ENCODE measurements at regions not wholly inside any gene's neighbourhood (a gene's known extent, or its start where the extent isn't known, plus 50 kb on each side); places are given as distances from the start of the nearest gene placed in this dataset.
"Not testable (repeated sequence)": the region's sequence is repeated elsewhere in the genome, so short reads cannot be mapped to it uniquely, and the experiment has no call there.

DNA sequence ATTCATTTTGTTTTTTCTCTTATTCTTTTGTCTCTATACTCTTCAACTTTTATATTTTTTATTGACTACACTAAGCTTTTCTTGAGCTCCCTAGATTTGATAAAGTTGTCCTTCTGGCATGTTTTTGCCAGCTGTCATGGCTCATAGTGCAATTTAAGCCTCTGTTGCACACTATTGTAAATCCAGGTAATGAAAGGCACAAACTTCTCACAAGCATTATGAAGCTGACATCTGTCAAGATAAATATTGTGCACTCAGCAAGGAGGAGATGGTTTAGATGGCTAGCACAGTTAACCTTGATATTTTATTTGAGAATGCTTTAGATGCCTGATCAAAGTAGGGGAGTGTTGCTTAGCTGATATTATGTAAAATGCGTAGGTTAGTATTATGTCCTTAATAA lies 1280.9 kb downstream of the NSUN3 start:
- no peaks in the 10 kb centered on the region for H3K36me3 Mint-ChIP-seq (ENCODE audit: low read depth, unreplicated experiment)
- Histone ChIP-seq H3K79me2 (ENCODE audit: insufficient read depth, low read length) (no peaks in the 10 kb centered on the region), H3K4me3 (ENCODE audit: insufficient read depth, low read depth, low read length) (no peak overlapping the region), H3K4me1 (ENCODE audit: insufficient read depth, low read length) (no peaks in the 10 kb centered on the region), H3K36me3 (ENCODE audit: insufficient read depth, low read length) (no peaks in the 10 kb centered on the region), H3K9ac (ENCODE audit: low read length) (no peak overlapping the region), H3K9me3 (ENCODE audit: insufficient read depth, low read depth, low read length) (no peaks in the 10 kb centered on the region), H2AFZ (ENCODE audit: low read depth, low read length) (no peak overlapping the region), H4K20me1 (ENCODE audit: insufficient read depth, low read length) (no peaks in the 10 kb centered on the region), H3K27me3 (ENCODE audit: insufficient read depth, low read length) (no peaks in the 10 kb centered on the region), H3K4me2 (ENCODE audit: low read length) (no peak overlapping the region), H3K27ac (ENCODE audit: low read depth, low read length) (no peak overlapping the region)
- peaks cover 2% of the 10 kb centered on the region for H3K9me3 Mint-ChIP-seq (ENCODE audit: unreplicated experiment)
- no peak for FAIRE-seq
- no peak overlapping the region for H3K4me3 Mint-ChIP-seq (ENCODE audit: unreplicated experiment)
- H3K27me3 Mint-ChIP-seq (ENCODE audit: low read depth, unreplicated experiment): no peaks in the 10 kb centered on the region
- TF ChIP-seq EZH2 (IDR thresholded peaks at IDR 0.05; ENCODE audit: insufficient read depth, low read length) (no peak), CTCF (IDR thresholded peaks at IDR 0.05; ENCODE audit: insufficient read depth, low read depth, low read length) (no peak)
- peaks cover 3% of the 10 kb centered on the region for H3K4me1 Mint-ChIP-seq (ENCODE audit: low read depth, unreplicated experiment)
- no peak for DNase-seq (ENCODE audit: low read depth)
- H3K27ac Mint-ChIP-seq (ENCODE audit: unreplicated experiment): no peak overlapping the region

DNA sequence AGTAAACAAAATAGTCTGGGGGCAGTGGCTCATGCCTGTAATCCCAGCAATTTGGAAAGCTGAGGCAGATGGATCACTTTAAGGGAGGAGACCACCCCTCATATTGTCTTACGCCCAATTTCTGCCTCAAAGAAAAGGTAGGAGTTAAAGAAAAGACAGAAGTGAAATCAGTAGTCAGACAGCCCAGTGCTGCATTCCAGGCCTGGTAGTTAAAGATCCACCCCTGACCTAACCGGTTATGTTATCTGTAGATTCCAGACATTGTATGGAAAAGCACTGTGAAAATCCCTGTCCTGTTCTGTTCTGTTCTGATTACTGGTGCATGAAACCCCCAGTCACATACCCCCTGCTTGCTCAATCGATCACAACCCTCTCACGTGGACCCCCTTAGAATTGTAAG lies 1285.1 kb downstream of the NSUN3 start:
- not testable (repeated sequence) for H3K9me3 ChIP-seq (ENCODE audit: insufficient read depth, low read depth, low read length); H4K20me1 ChIP-seq (ENCODE audit: insufficient read depth, low read length); H3K79me2 ChIP-seq (ENCODE audit: insufficient read depth, low read length); H3K9me3 Mint-ChIP-seq (ENCODE audit: unreplicated experiment); DNase-seq (ENCODE audit: low read depth); H3K9ac ChIP-seq (ENCODE audit: low read length); H3K27me3 ChIP-seq (ENCODE audit: insufficient read depth, low read length); H3K4me3 ChIP-seq (ENCODE audit: insufficient read depth, low read depth, low read length); H3K4me1 Mint-ChIP-seq (ENCODE audit: low read depth, unreplicated experiment); H2AFZ ChIP-seq (ENCODE audit: low read depth, low read length); H3K27ac ChIP-seq (ENCODE audit: low read depth, low read length); H3K4me3 Mint-ChIP-seq (ENCODE audit: unreplicated experiment); H3K27ac Mint-ChIP-seq (ENCODE audit: unreplicated experiment); H3K4me1 ChIP-seq (ENCODE audit: insufficient read depth, low read length); H3K27me3 Mint-ChIP-seq (ENCODE audit: low read depth, unreplicated experiment); H3K36me3 Mint-ChIP-seq (ENCODE audit: low read depth, unreplicated experiment); FAIRE-seq; H3K4me2 ChIP-seq (ENCODE audit: low read length); H3K36me3 ChIP-seq (ENCODE audit: insufficient read depth, low read length)

DNA sequence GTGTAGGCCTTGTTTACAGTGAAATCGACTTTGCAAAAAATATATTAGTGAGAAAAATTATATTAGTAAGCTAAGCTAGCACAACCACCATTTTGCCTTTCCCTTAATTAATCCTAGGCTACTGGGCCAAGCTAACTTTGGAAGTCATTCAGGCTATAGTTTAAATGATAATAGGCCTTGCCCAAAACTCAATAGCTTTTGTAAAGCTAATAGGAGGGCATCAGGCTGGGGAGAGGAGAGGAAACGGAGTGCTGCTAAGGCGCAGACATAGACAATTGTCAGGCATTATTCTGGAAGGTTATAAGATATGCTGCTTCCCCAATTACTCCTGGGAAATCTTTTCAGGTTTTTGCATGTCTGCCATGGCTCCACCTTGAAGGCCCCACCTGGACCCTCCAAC lies 1286.0 kb downstream of the NSUN3 start:
- no peak overlapping the region for H3K4me3 ChIP-seq (ENCODE audit: insufficient read depth, low read depth, low read length)
- Mint-ChIP-seq H3K27ac (ENCODE audit: unreplicated experiment) (no peak overlapping the region), H3K27me3 (ENCODE audit: low read depth, unreplicated experiment) (no peaks in the 10 kb centered on the region), H3K9me3 (ENCODE audit: unreplicated experiment) (peaks cover 2% of the 10 kb centered on the region), H3K4me3 (ENCODE audit: unreplicated experiment) (no peak overlapping the region), H3K4me1 (ENCODE audit: low read depth, unreplicated experiment) (peaks cover 3% of the 10 kb centered on the region), H3K36me3 (ENCODE audit: low read depth, unreplicated experiment) (no peaks in the 10 kb centered on the region)
- TF ChIP-seq CTCF (IDR thresholded peaks at IDR 0.05; ENCODE audit: insufficient read depth, low read depth, low read length) (no peak), EZH2 (IDR thresholded peaks at IDR 0.05; ENCODE audit: insufficient read depth, low read length) (no peak)
- H3K4me1 ChIP-seq (ENCODE audit: insufficient read depth, low read length): no peaks in the 10 kb centered on the region
- no peak overlapping the region for H3K9ac ChIP-seq (ENCODE audit: low read length)
- H3K4me2 ChIP-seq (ENCODE audit: low read length): no peak overlapping the region
- no peaks in the 10 kb centered on the region for H4K20me1 ChIP-seq (ENCODE audit: insufficient read depth, low read length)
- H3K27ac ChIP-seq (ENCODE audit: low read depth, low read length): no peak overlapping the region
- FAIRE-seq: no peak
- H2AFZ ChIP-seq (ENCODE audit: low read depth, low read length): no peak overlapping the region
- no peaks in the 10 kb centered on the region for H3K36me3 ChIP-seq (ENCODE audit: insufficient read depth, low read length)
- H3K79me2 ChIP-seq (ENCODE audit: insufficient read depth, low read length): no peaks in the 10 kb centered on the region
- no peaks in the 10 kb centered on the region for H3K9me3 ChIP-seq (ENCODE audit: insufficient read depth, low read depth, low read length)
- no peak for DNase-seq (ENCODE audit: low read depth)
- no peaks in the 10 kb centered on the region for H3K27me3 ChIP-seq (ENCODE audit: insufficient read depth, low read length)

Data from astrocyte (in vitro differentiated cells and primary cell).